SK-N-MC (cell line): ENCODE measurements at regions not wholly inside any gene's neighbourhood (a gene's known extent, or its start where the extent isn't known, plus 50 kb on each side); places are given as distances from the start of the nearest gene placed in this dataset.

Experiments used
- DNase-seq: peaks from one replicate; pipeline ENCODE4 v3.0.0-alpha.2; 2011; ENCODE audit warnings: low read depth, low spot score
- H3K27ac ChIP-seq: fragments of 200-600 bp; sonication (generic); 2 replicates; pipeline ENCODE4 v1.5.1; 2016; ENCODE audit warnings: mixed run types
- H3K36me3 ChIP-seq: fragments of 200-600 bp; sonication (generic); 2 replicates; pipeline ENCODE4 v1.6.1; 2017; ENCODE audit warnings: antibody characterized with exemption, low read length, mixed read lengths; ENCODE audit not compliant: insufficient read depth
- H3K4me3 ChIP-seq: fragments of 200-600 bp; sonication (generic); 2 replicates; pipeline ENCODE4 v1.5.1; 2016
- H3K9ac ChIP-seq: fragments of 200-600 bp; sonication (generic); 2 replicates; pipeline ENCODE4 v1.8.0; 2017; ENCODE audit warnings: mixed run types, mixed read lengths; ENCODE audit not compliant: insufficient read length
- H3K9me3 ChIP-seq: fragments of 200-600 bp; sonication (generic); 2 replicates; pipeline ENCODE4 v1.6.1; 2017; ENCODE audit warnings: low read depth, mild to moderate bottlenecking, antibody characterized with exemption, low read length, moderate library complexity, mixed read lengths
- EZH2 ChIP-seq: fragments of 200-600 bp; sonication (generic); IDR thresholded peaks from one replicate; pipeline ENCODE4 v1.6.1; 2017; ENCODE audit warnings: antibody characterized with exemption
- FOXP2 ChIP-seq: optimal IDR thresholded peaks from 2 replicates; pipeline ENCODE3; 2011; ENCODE audit warnings: mild to moderate bottlenecking, moderate library complexity; ENCODE audit not compliant: insufficient read depth; ENCODE audit errors: extremely low read length, control extremely low read depth
- POLR2AphosphoS5 ChIP-seq: IDR thresholded peaks from 2 replicates; pipeline ENCODE4 v1.6.1; 2012; ENCODE audit warnings: mild to moderate bottlenecking, low read depth, low read length, borderline replicate concordance

- no peak overlapping the region for H3K4me3 ChIP-seq
- DNase-seq: no peak
- TF ChIP-seq POLR2AphosphoS5 (no peak), EZH2 (no peak), FOXP2 (no peak)
- H3K27ac ChIP-seq: no peak overlapping the region
- H3K9me3 ChIP-seq: no peaks in the 10 kb centered on the region
- H3K36me3 ChIP-seq: no peaks in the 10 kb centered on the region
- H3K9ac ChIP-seq: no peak overlapping the region
Measured at GRCh38 chr3:78344918-78345317, 1305.0 kb downstream of the ROBO2 start.

GRCh38 chr3:78347176-78347575, 1307.3 kb downstream of the ROBO2 start:
- H3K27ac ChIP-seq: 0 out of 2 replicates have a peak overlapping the region, but pooled peaks have one; percentile 9
- H3K36me3 ChIP-seq: no peaks in the 10 kb centered on the region
- no peak overlapping the region for H3K4me3 ChIP-seq
- H3K9me3 ChIP-seq: no peaks in the 10 kb centered on the region
- no peak for DNase-seq
- H3K9ac ChIP-seq: no peak overlapping the region
- TF ChIP-seq POLR2AphosphoS5: no peak
- TF ChIP-seq FOXP2: no peak
- no peak for TF ChIP-seq EZH2

DNA sequence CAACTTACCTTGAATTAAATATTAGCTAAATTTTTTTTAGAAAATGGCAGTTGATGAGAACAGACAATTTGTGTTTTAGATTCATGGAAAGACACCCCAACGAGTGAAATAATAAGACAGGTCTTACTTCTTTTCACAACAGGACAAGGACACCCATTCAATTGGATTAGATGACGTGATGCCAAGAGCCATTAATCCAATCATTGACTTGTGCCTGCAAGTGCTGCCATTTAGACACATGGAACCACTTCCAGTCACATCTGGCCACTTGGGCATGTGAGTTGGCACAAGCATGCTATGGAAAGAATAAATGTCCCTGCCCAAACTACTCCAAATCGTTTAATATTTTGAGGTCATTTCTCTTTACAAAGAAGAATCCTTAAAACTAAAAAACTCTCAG, 1308.8 kb downstream of the ROBO2 start:
- no peak overlapping the region for H3K4me3 ChIP-seq
- TF ChIP-seq FOXP2 (no peak), POLR2AphosphoS5 (no peak), EZH2 (no peak)
- H3K9me3 ChIP-seq: no peaks in the 10 kb centered on the region

DNA sequence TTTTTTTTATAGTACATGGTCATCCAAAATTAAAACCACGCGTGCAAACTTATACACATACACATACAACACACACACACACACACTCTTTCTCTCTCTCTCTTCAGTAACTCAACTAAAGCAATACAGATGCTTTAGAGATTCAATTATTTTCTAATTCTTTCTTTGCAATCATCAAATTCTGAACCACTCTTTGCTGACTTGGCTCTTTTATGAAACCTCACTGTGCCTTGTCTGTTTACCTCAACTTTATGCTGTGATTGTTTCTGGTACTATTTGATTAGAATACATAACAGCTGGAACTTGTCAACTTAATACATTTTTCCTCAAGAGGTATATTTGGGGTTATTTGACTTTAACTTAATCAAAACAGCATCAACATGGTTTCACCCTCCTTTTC, 1309.7 kb downstream of the ROBO2 start:
- no peaks in the 10 kb centered on the region for H3K9me3 ChIP-seq
- TF ChIP-seq FOXP2 (no peak), POLR2AphosphoS5 (no peak), EZH2 (no peak)
- H3K27ac ChIP-seq: no peak overlapping the region; the same call in 1 of the 2 replicates
- H3K4me3 ChIP-seq: no peak overlapping the region
- no peak for DNase-seq
- H3K36me3 ChIP-seq: no peaks in the 10 kb centered on the region
- H3K9ac ChIP-seq: no peak overlapping the region

More for the DNA sequence above, 1308.8 kb downstream of the ROBO2 start:
- Histone ChIP-seq H3K9ac (no peak overlapping the region), H3K27ac (no peak overlapping the region), H3K36me3 (no peaks in the 10 kb centered on the region)
- no peak for DNase-seq

- no peak overlapping the region for H3K4me3 ChIP-seq
- TF ChIP-seq FOXP2: no peak
- no peak for TF ChIP-seq POLR2AphosphoS5
- TF ChIP-seq EZH2: no peak
- H3K9ac ChIP-seq: no peak overlapping the region
- no peaks in the 10 kb centered on the region for H3K9me3 ChIP-seq
- no peak for DNase-seq
- H3K36me3 ChIP-seq: no peaks in the 10 kb centered on the region
- H3K27ac ChIP-seq: peak overlapping the region; percentile 61
Measured at GRCh38 chr3:78351334-78351733, 1311.4 kb downstream of the ROBO2 start.

- no peak overlapping the region for H3K4me3 ChIP-seq
- H3K9ac ChIP-seq: no peak overlapping the region
- H3K36me3 ChIP-seq: no peaks in the 10 kb centered on the region
- H3K9me3 ChIP-seq: no peaks in the 10 kb centered on the region
- no peak overlapping the region for H3K27ac ChIP-seq
- DNase-seq: no peak
- TF ChIP-seq EZH2 (no peak), FOXP2 (no peak), POLR2AphosphoS5 (no peak)
Measured at GRCh38 chr3:78353231-78353630, 1313.3 kb downstream of the ROBO2 start.

DNA sequence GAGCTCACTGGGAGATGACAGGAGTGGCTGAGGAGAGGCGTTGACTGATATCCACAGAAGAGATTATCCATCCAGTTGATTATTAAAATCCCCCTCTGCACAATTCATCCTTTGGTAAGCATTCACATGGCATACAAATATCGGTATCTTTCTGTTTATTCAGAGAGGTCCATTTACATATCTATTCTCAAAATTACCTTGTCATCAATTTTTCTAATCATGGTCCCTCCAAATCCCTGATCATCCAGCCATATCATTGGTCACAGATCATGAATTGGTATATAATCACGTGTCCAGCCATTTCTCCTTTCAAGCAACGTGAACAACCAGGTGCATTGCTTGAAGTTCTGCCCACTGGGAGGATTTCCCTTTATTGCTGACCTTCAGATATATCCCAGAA, 1321.0 kb downstream of the ROBO2 start:
- H3K4me3 ChIP-seq: no peak overlapping the region
- DNase-seq: no peak
- H3K36me3 ChIP-seq: no peaks in the 10 kb centered on the region
- TF ChIP-seq EZH2: no peak
- no peak for TF ChIP-seq FOXP2
- TF ChIP-seq POLR2AphosphoS5: no peak
- H3K9me3 ChIP-seq: no peaks in the 10 kb centered on the region
- H3K27ac ChIP-seq: no peak overlapping the region
- no peak overlapping the region for H3K9ac ChIP-seq

DNA sequence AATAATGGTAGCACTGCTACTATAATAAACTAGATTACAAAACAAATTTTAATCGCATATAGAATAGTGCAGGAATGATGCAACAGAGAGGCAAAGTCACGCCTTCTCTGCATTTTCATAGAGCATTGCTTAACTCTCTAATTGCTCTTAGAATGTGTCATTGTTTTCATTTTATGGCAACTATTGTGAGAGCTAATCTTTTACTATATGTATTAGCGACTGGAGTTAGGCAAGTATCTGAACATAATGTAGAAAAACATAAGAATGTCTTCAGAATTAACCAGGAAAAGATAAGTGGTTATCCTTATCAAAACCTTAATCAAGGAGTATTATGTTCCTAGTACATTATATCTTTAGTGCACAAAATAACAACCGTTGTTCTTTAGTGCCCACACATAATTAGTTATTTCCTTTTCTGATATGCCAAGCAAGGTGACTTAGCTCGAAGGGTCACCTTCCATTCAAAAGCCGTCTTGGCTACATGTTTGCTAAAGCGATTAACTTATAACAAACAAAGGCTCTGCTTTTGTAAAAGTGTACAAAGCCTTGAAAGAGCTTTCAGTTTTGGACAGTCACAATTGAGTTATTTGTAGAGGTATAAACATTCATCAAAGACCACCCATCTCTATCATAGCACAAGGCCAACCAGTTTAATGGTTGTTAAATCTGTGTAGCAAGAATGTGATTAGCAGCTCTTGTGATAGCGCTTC, 1328.9 kb downstream of the ROBO2 start:
- Histone ChIP-seq H3K9ac (no peak overlapping the region), H3K36me3 (no peaks in the 10 kb centered on the region), H3K27ac (no peak overlapping the region), H3K4me3 (no peak overlapping the region), H3K9me3 (no peaks in the 10 kb centered on the region)
- TF ChIP-seq EZH2 (no peak), POLR2AphosphoS5 (no peak), FOXP2 (no peak)
- no peak for DNase-seq

DNA sequence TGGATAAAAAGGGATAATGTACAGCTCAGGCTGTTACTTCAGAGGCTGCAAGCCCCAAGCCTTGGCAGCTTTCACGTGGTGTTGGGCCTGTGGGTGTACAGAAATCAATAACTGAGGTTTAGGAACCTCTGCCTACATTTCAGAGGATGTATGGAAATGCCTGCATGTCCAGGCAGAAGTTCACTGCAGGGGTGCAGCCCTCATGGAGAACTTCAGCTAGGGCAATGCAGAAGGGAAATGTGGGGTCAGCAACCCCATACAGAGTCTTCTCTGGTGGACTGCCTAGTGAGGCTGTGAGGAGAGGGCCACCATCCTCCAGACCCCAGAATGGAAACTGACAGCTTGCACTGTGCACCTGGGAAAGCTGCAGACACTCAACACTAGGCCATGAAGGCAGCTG, 1350.3 kb downstream of the ROBO2 start:
- Histone ChIP-seq H3K9ac (no peak overlapping the region), H3K27ac (no peak overlapping the region), H3K9me3 (no peaks in the 10 kb centered on the region), H3K4me3 (no peak overlapping the region), H3K36me3 (no peaks in the 10 kb centered on the region)
- TF ChIP-seq EZH2 (no peak), POLR2AphosphoS5 (no peak), FOXP2 (no peak)
- no peak for DNase-seq
